K562 (cell line): ENCODE measurements at regions not wholly inside any gene's neighbourhood (a gene's known extent, or its start where the extent isn't known, plus 50 kb on each side); places are given as distances from the start of the nearest gene placed in this dataset.

Source experiments
- ATAC-seq: fragments of 200-7000 bp; cut with Tn5 transposase; 3 replicates; pipeline ENCODE4 v1.9.1; 2020; ENCODE audit warnings: moderate library complexity
- BruUV-seq: library from RNA; stranded (reverse); fragments of 400-500 nt; replicated peaks from 2 replicates; lab custom pipeline; 2021; lab: Mats Ljungman, UMichigan
- CTCF ChIA-PET: fragments of 300-600 bp; formaldehyde crosslinking; extraction: SDS; loops from one replicate; lab custom pipeline; 2021; ENCODE audit warnings: low intra/inter-chr PET ratio; lab: Yijun Ruan, JAX
- POLR2A ChIA-PET: fragments of 300-600, 350-650 bp; sonication (Branson Sonifier 250); formaldehyde crosslinking; extraction: SDS; loops from one replicate; lab custom pipeline; 2021; ENCODE audit warnings: antibody characterized with exemption, inconsistent platforms; lab: Yijun Ruan, JAX
- DNase-seq, 4 experiments: peaks; one replicate each; pipeline versions ENCODE4 v3.0.0 to v3.0.0-alpha.2; 2011 to 2018; ENCODE audit warnings: low spot score in 3 of 4, mixed read lengths in 3 of 4; ENCODE audit errors: extremely low read depth in 1 of 4
- FAIRE-seq: peaks from 2 replicates; lab custom pipeline; 2011; peaks lifted over from hg19 to GRCh38; lab: Jason Lieb, UNC
- H2AFZ ChIP-seq: 2 replicates; pipeline ENCODE4 v1.6.0; 2011; ENCODE audit warnings: low read depth, low read length, control low read depth, inconsistent platforms
- H3K27ac ChIP-seq: fragments of 200-600 bp; 3 replicates; pipeline ENCODE4 v1.8.0; 2011; ENCODE audit warnings: low read depth, mild to moderate bottlenecking, control low read depth, inconsistent platforms, low read length, moderate library complexity, mixed read lengths; ENCODE audit errors: extremely low read depth
- H3K27me3 ChIP-seq, 2 experiments: fragments of 300-600 bp in 1 of 2; 2 replicates in 1 of 2; 3 replicates in 1 of 2; pipeline versions ENCODE4 v1.6.0 to v1.8.0; 2011; ENCODE audit warnings: inconsistent platforms in 2 of 2, low read length in 2 of 2, mild to moderate bottlenecking in 1 of 2, mixed read lengths in 1 of 2, moderate library complexity in 1 of 2; ENCODE audit not compliant: control insufficient read depth in 2 of 2, insufficient read depth in 2 of 2
- H3K36me3 ChIP-seq: fragments of 300-600 bp; 3 replicates; pipeline ENCODE4 v1.8.0; 2011; ENCODE audit warnings: mild to moderate bottlenecking, low read length, inconsistent platforms; ENCODE audit not compliant: control insufficient read depth, insufficient read depth
- H3K4me1 ChIP-seq, 2 experiments: fragments of 200-600 bp in 1 of 2; replicated peaks in 1 of 2; 2 replicates in 1 of 2; 3 replicates in 1 of 2; pipeline versions ENCODE4 v1.5.1 to v1.8.0; 2011; ENCODE audit warnings: inconsistent platforms in 2 of 2, low read length in 2 of 2, mild to moderate bottlenecking in 1 of 2, mixed read lengths in 1 of 2, moderate library complexity in 1 of 2; ENCODE audit not compliant: control insufficient read depth in 2 of 2, insufficient read depth in 2 of 2
- H3K4me2 ChIP-seq: 2 replicates; pipeline ENCODE4 v1.6.1; 2011; ENCODE audit warnings: low read length, control low read depth, inconsistent platforms, mixed read lengths; ENCODE audit not compliant: insufficient read depth
- H3K4me3 ChIP-seq: fragments of 200-600 bp; sonication (generic), shearing (Covaris generic); 2 replicates; pipeline ENCODE4 v1.5.1; 2016; ENCODE audit warnings: control low read depth, inconsistent platforms
- H3K79me2 ChIP-seq: fragments of 200-600 bp; 3 replicates; pipeline ENCODE4 v1.8.0; 2011; ENCODE audit warnings: low read length, inconsistent platforms; ENCODE audit not compliant: control insufficient read depth, insufficient read depth
- H3K9ac ChIP-seq, 2 experiments: 2 replicates each; pipeline versions ENCODE4 v1.6.0 to v1.6.1; 2011; ENCODE audit warnings: low read depth in 2 of 2, low read length in 2 of 2, control low read depth in 1 of 2, inconsistent platforms in 1 of 2, mild to moderate bottlenecking in 1 of 2, mixed read lengths in 1 of 2; ENCODE audit not compliant: insufficient read depth in 1 of 2
- H3K9me1 ChIP-seq: one replicate; pipeline ENCODE4 v1.6.0; 2011; ENCODE audit warnings: inconsistent platforms, mild to moderate bottlenecking, low read length, moderate library complexity; ENCODE audit not compliant: control insufficient read depth, insufficient read depth
- H3K9me3 ChIP-seq: replicated peaks from 2 replicates; pipeline ENCODE4 v1.5.1; 2011; ENCODE audit warnings: low read depth, low read length, inconsistent platforms; ENCODE audit not compliant: control insufficient read depth, insufficient read depth
- H4K20me1 ChIP-seq: replicated peaks from 2 replicates; pipeline ENCODE4 v1.6.1; 2011; ENCODE audit warnings: low read length, inconsistent platforms, mixed read lengths; ENCODE audit not compliant: control insufficient read depth, insufficient read depth
- CBX8 ChIP-seq: fragments of 200-600 bp; sonication (generic); IDR thresholded peaks from 2 replicates; pipeline ENCODE4 v1.6.1; 2012; ENCODE audit warnings: borderline replicate concordance, mixed run types, low read depth, mild to moderate bottlenecking, moderate library complexity, mixed read lengths, low read length, control low read depth, inconsistent platforms; ENCODE audit not compliant: poor library complexity, severe bottlenecking; ENCODE audit errors: extremely low read depth
- MLLT1 ChIP-seq, 2 experiments: fragments of 450-650 bp; IDR thresholded peaks; 2 replicates each; pipeline ENCODE4 v1.6.1; 2016
- PYGO2 ChIP-seq: fragments of 450-650 bp; IDR thresholded peaks from 2 replicates; pipeline ENCODE4 v1.6.1; 2016; ENCODE audit warnings: mild to moderate bottlenecking, missing genetic modification characterization, moderate library complexity, missing compliant biosample characterization
- SAP30 ChIP-seq: fragments of 200-600 bp; sonication (generic); IDR thresholded peaks from 2 replicates; pipeline ENCODE4 v1.6.1; 2012; ENCODE audit warnings: borderline replicate concordance, low read depth, mild to moderate bottlenecking, moderate library complexity, low read length, control low read depth, inconsistent platforms; ENCODE audit not compliant: insufficient read depth, poor library complexity, severe bottlenecking
- SPI1 ChIP-seq: IDR thresholded peaks from 2 replicates; pipeline ENCODE4 v1.6.1; 2011; ENCODE audit warnings: low read depth, low read length, control low read depth, borderline replicate concordance
- SRSF9 ChIP-seq: fragments of 200-400 bp; formaldehyde crosslinking; IDR thresholded peaks from 2 replicates; pipeline ENCODE4 v1.6.1; 2017; ENCODE audit warnings: low read depth, low read length, borderline replicate concordance
- TEAD1 ChIP-seq, 2 experiments: fragments of 450-650 bp in 1 of 2; sonication (generic) in 1 of 2; formaldehyde crosslinking; IDR thresholded peaks; 2 replicates each; pipeline versions ENCODE4 v1.4.0 to v1.8.0; 2020 to 2022; ENCODE audit warnings: mild to moderate bottlenecking in 2 of 2, missing genetic modification reagents in 1 of 2
- THAP12 ChIP-seq: fragments of 250-450 bp; sonication (Bioruptor Pico); IDR thresholded peaks from 2 replicates; pipeline ENCODE4 v1.9.0; 2021; ENCODE audit warnings: mild to moderate bottlenecking, inconsistent platforms
- THAP7 ChIP-seq: fragments of 250-450 bp; sonication (Bioruptor Pico); IDR thresholded peaks from 2 replicates; pipeline ENCODE4 v1.5.0; 2021
- TRIM28 ChIP-seq: fragments of 450-650 bp; IDR thresholded peaks from 2 replicates; pipeline ENCODE4 v1.6.1; 2017
- ZBTB1 ChIP-seq: sonication (generic); formaldehyde crosslinking; IDR thresholded peaks from 2 replicates; pipeline ENCODE4 v1.8.1; 2023; ENCODE audit warnings: missing genetic modification reagents, low read depth, mild to moderate bottlenecking, borderline replicate concordance
- ZNF12 ChIP-seq: sonication (generic); formaldehyde crosslinking; IDR thresholded peaks from 2 replicates; pipeline ENCODE4 v1.4.0; 2020; ENCODE audit warnings: mild to moderate bottlenecking, missing genetic modification reagents
- ZNF146 ChIP-seq: IDR thresholded peaks from one replicate; pipeline ENCODE4 v1.6.1; 2018; ENCODE audit warnings: missing compliant biosample characterization; ENCODE audit not compliant: unreplicated experiment
- ZNF384 ChIP-seq: IDR thresholded peaks from 2 replicates; pipeline ENCODE4 v1.6.1; 2012; ENCODE audit warnings: low read depth, low read length, improper control_type of control experiment
- ZNF41 ChIP-seq: fragments of 250-450 bp; sonication (Bioruptor Pico); conservative IDR thresholded peaks from 2 replicates; pipeline ENCODE4 v1.4.0; 2020; ENCODE audit warnings: mild to moderate bottlenecking
- ZNF512 ChIP-seq: IDR thresholded peaks from 2 replicates; pipeline ENCODE4 v1.6.1; 2016; ENCODE audit warnings: missing genetic modification characterization, missing compliant biosample characterization
- WGBS: fragments of 100-300 bp; shearing (Covaris generic); methylation state at CpG from one replicate; pipeline ENCODE4 v1.1.6; 2016; ENCODE audit warnings: low coverage, mixed read lengths; ENCODE audit not compliant: insufficient coverage; ENCODE audit errors: missing lambda C conversion rate; 5-methylcytosine and 5-hydroxymethylcytosine counted together
- in situ Hi-C: fragments of 300-500 bp; cut with MboI; formaldehyde crosslinking; loops from 4 replicates; pipeline ENCODE4 v1.15.0; 2018; ENCODE audit warnings: inconsistent platforms, mixed read lengths
- intact Hi-C: fragments of 100-400 bp; cut with micrococcal nuclease; formaldehyde crosslinking; loops from 2 replicates; pipeline ENCODE4 v1.14.2; 2022

GRCh38 chr12:92339198-92339821, 193.7 kb upstream of the BTG1 start:
- ChIA-PET CTCF (no interaction called here), POLR2A (interaction anchor here (0.6 to 1.7 kb wide), 4 partner anchors 8 to 309 kb away, joined by 3 to 8 read pairs (median 3); no protein-coding TSS in a partner anchor)
- DNase-seq (no peak), FAIRE-seq (no peak), ATAC-seq (no peak)
- intact Hi-C loops = no loop called here
- Histone ChIP-seq H4K20me1 (no peaks in the 10 kb centered on the region), H3K4me3 (no peak overlapping the region), H3K4me2 (no peak overlapping the region), H3K27me3 (no peaks in the 10 kb centered on the region), H3K4me1 (peaks cover 4 to 30% of the 10 kb centered on the region in 2 experiments; a peak in 4 of 5 replicates), H3K9ac (no peak overlapping the region), H2AFZ (peak overlapping the region; percentile 55), H3K36me3 (no peaks in the 10 kb centered on the region), H3K79me2 (no peaks in the 10 kb centered on the region), H3K27ac (no peak overlapping the region), H3K9me3 (no peaks in the 10 kb centered on the region), H3K9me1 (no peaks in the 10 kb centered on the region)
- in situ Hi-C loops = no loop called here
- WGBS = 91% methylated on average over 12 of the region's 13 CpGs
- no TSS peak for BruUV-seq
- TF ChIP-seq ZNF512 (no peak), TEAD1 (CRISPR knock-in tag; IDR thresholded peaks at IDR 0.05) (no peak), ZNF41 (CRISPR knock-in tag) (no peak), CBX8 (no peak), ZNF384 (no peak), ZNF146 (CRISPR knock-in tag) (no peak), THAP12 (CRISPR knock-in tag) (no peak), THAP7 (peak; percentile 95), SAP30 (no peak), PYGO2 (tag) (no peak), SPI1 (no peak), MLLT1 (IDR thresholded peaks at IDR 0.05) (peak in 1 of 2 experiments; percentile 43; a peak in 1 of 4 replicates), ZNF12 (no peak), ZBTB1 (CRISPR knock-in tag) (no peak), TRIM28 (no peak), SRSF9 (no peak)
